GM19372 (cell line): ENCODE measurements at regions not wholly inside any gene's neighbourhood (a gene's known extent, or its start where the extent isn't known, plus 50 kb on each side); places are given as distances from the start of the nearest gene placed in this dataset.
A peak's percentile ranks its signal among the peaks of the same experiment; 100 is the strongest.
"Not testable (repeated sequence)": the region's sequence is repeated elsewhere in the genome, so short reads cannot be mapped to it uniquely, and the experiment has no call there.

Experiments
- ATAC-seq: cut with Tn5 transposase; IDR thresholded peaks from one replicate; pipeline ENCODE4 v1.9.1; 2021; ENCODE audit warnings: mild to moderate bottlenecking, low read depth, moderate library complexity; ENCODE audit not compliant: unreplicated experiment

DNA sequence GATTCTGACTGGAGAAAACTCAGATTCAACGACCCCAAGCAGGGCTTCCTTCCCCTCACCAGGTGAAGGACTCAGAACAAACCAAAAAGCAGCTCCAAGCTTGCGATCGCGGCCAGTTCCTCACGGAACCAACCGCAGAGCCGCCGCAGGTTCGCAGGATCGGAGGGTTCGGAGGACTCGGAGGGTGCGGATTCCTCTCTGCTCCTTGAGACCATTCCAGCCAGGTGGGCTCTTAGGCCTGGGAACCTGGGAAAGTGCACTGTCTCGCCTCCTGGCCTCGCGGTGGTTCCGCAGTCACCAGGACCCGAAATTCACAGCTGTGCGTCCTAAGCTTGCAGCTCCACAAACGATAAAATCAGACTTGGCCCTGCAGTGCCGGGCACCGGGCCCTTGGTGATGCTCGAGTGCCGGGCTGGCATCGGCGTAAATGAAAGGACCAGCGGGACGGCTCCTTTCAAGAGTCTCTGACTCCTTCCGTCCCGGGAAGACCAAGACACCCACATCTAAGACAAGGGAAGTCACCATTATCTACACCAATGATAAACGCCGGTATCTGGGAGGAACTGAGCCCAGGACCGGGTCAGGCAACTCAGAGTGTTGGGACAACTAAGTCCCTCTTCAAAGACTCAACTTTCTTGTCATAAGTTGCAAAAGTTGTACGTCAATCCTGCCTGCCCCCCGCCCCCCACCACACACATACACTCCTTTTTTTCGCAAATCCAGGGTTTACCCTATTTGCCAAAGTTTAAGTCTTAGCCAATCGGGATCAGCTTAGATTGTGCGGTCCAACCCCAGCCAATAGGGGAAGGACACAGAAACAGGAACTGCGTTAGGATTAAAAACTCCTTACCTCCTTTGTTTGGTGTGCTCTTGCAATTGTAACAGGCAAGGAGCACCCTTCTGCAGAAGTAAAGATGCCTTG is 69.8 kb upstream of the PRSS16 start:
- peak; percentile 46 for ATAC-seq

GRCh38 chr6:27178407-27178730 is 69.1 kb upstream of the PRSS16 start:
- ATAC-seq, result no peak

DNA sequence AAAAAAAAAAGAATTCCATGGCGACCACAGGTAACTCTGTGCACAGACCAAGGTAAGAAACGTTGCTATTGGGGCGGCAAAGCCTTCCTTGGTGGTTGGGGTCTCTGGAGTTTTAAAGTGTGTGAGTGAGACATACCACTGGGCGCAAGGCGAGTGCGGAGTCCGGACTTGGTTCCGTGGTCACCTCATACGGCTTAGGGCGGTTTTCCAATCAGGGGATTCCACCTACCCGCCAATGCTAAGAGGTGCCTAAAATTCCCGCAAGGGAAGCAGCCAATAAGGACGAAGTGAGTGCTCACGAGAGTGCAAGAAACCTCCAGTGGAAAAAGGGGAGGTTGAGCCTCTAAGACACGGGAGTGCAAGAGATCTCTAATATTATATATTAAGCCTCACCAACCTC is 68.6 kb upstream of the PRSS16 start:
- no peak for ATAC-seq

DNA sequence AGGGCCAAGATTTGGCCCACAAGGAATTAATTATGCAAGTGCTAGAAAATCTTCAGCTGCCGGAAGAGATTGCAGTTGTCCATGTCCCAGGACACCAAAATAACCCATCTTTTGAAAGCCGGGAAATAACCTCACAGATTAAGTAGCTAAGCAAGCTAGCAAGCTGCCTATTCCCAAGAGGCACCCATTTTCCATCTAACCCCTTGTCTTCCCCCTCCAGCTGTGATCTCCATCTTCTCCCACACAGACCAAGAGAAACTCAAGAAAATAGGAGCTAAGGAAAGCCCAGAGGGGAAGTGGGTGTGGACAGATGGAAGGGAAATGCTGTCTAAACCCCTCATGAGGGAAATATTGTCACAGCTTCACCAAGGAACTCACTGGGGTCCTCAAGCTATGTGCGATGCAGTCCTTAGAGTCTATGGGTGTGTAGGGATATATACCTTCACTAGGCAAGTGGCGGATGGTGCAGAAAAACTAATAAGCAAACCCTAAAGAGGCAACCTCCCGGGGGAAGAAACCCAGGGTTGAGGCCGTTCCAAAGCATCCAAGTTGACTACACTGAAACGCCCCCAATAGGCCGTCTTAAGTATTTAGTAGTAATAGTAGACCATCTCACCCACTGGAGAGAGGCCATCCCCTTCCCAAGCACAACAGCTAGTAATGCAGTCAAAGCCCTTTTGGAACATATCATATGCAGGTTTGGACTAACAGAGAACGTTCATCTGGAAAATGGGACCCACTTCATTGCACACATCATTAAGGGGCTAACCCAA is 64.3 kb upstream of the PRSS16 start:
- ATAC-seq, result no peak

GRCh38 chr6:27187231-27188060 is 60.1 kb upstream of the PRSS16 start:
- no peak for ATAC-seq

- peak; percentile 84 for ATAC-seq
Observed at GRCh38 chr6:27188061-27188884, 59.2 kb upstream of the PRSS16 start.

- ATAC-seq, result peak; percentile 63
Observed at GRCh38 chr6:27188885-27189418, 58.5 kb upstream of the PRSS16 start.

GRCh38 chr6:27190126-27190525 is 57.4 kb upstream of the PRSS16 start:
- no peak for ATAC-seq

DNA sequence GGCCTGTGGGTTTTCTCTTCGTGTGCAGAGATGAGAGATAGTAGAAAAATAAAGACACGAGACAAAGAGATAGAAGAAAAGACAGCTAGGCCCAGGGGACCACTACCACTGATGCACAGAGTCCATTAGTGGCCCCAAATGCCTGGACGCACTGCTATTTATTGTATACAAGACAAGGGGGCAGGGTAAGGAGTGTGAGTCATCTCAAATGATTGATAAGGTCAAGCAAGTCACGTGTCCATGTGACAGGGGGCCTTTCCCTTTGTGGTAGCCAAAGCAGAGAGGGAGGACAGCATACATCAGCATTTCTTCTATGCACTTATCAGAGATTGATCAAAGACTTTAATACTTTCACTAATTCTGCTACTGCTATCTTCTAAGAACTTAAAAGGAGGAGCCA is 53.0 kb upstream of the PRSS16 start:
- ATAC-seq, result not testable (repeated sequence)

DNA sequence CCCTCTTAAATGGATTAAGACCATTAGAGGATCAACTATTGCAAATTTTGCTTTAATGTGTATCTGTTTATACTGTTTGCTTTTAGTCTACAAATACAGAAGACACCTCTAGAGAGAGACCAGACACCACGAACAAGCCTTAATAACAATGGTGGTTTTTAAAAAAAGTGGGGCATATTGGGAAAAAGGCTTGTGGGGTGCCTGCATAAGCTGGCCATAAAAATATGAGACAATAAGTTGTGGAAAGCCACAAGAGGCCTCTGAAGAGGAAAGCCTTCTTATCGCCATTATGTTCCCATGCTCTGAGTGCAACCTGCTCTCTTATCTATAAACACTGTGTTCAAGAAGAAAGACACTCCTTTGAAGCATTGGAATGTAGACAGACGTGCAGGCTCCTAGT is 52.0 kb upstream of the PRSS16 start:
- ATAC-seq, result not testable (repeated sequence)
